Pulmonary artery endothelial cell (primary cell): ENCODE measurements at regions not wholly inside any gene's neighbourhood (a gene's known extent, or its start where the extent isn't known, plus 50 kb on each side); places are given as distances from the start of the nearest gene placed in this dataset.

Experiments used
- DNase-seq: peaks from one replicate; pipeline ENCODE4 v3.0.0-alpha.2; 2011; ENCODE audit warnings: low read depth, low spot score

GRCh38 chr2:60064687-60065389 lies 488.6 kb downstream of the BCL11A start:
- no peak for DNase-seq

DNA sequence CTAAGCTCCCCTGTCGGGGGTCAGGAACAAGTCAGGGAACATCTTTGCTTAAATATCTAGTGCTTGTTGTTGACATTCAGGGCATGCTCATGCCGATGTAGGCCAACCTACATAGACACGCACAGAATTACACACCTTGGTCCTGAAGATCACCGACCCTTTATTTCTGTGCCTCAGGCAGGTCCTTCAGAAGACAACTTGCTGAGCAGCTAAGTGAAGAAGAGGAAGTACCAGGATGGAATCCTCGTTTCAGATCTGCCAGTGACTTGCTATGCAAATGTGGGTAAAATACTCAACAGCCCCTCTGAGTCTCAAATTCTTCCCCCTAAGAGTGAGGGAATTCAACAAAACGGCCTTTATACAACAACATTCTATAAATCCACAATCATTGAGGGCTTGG lies 494.7 kb downstream of the BCL11A start:
- no peak for DNase-seq

DNA sequence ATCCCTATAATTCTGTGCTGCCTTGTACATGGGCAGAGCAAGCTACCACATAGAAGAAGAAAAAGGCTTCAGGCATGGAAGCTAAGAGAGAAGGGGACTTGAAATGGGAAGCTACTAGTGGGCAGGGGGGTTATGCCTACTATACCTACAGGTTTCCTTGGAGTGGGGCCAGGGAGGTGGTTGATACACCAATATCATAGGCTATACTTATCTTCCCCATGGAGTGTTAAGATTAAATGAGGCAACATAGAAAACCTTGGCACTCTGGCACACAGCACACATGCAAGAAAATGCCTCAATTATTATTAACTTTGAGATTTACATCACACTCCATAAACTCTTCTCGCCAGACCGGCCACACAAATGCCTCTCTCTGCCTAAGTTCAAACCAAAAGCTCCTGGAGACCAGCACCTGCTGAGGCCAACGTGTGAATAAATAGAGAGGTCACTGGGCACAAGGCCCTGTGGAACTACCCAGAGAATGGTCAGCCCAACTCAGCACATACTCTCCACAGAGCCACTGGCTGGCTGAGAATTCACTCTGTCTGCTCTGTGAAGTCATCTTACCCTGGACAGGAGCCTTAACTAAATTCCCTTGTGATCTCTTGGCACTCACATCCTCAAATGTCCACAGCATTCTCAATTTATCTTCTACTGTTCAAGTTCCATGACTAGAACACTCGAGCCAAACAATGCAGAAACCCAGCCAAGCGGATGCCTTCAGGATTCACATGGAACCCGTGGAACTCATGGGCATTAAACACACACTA lies 498.7 kb downstream of the BCL11A start:
- DNase-seq: no peak

DNA sequence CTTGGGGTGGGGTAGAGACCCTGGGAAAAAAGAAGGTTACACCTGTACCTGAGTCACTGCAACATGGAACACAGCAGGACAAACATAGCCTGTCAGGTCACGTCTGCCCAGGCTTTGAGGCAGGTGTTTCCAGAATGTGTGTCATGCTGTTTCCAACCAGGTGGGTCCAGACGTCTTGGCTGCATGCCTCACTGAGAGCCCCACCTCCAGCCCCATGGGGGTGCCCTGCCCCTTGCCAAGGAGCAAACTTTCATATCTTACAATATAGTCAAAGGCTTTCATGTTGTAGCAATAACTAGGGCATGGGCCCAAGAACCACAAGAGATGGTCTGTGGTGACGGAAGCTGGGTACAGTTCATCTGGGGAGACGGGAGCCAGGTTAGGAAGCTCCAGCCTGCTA lies 499.7 kb downstream of the BCL11A start:
- DNase-seq: no peak

DNA sequence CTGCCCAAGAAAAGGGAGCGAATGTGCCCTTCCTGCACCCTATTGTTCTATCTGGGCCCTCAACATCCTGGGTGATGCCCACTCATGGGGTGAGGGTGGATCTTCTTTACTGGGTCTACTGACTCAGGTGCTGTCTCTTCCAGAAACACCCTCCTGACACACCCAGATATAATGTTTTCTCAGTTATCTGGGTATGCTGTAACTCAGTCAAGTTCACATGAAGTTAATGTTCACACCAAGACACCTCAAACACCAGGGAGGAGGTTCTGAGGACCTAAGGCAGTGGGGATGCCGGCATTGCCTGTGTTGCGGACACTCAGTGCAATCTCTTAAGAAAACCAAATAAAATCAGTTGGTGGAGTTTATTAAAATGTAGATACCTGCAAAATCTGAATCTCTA lies 500.9 kb downstream of the BCL11A start:
- DNase-seq: no peak

DNA sequence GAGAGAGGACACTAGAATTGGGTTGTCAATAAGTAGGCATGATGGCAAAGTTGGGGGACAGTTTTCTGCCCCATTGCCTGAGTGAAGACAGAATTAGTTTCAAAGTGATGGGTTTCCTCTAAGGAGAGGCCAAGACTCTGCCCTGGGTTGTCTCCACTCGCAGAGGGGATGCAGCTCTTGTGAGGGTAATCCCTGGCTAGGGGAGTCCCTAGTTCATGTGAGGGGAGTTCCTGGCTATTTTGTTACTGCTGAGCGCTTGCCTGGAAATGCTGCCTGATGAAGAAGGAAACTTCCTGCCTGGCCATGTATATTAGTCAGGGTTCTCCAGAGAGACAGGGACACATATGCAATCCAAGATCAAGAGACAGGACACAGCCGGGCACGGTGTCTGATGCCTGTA lies 501.5 kb downstream of the BCL11A start:
- DNase-seq: no peak

DNA sequence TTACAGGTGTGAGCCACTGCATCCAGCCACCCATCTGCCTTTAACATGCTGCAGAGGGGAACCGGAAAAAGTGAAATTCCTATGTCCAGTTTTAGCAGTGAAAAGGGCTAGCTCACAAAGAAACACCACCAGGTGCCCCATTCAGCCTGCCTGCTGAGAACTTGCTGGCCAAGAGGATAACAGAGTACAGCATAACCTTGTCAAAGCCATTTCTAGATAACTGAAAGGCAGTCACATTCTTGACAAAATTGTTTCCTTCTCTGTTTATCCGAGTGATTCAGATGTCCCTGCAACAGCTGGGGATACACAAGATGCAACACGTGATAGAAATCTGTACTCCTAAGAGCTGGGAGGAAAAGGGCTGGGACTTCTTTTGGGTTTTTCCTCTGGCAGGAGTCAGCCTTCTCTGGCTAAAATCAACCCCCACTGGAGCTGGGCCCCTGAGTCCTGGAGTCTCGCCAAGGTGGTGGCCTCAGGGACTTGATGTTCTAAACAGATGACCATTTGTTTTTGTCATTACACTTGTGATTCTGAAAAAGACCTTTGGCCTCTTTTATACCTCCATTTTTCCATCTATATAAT lies 505.4 kb downstream of the BCL11A start:
- no peak for DNase-seq

DNA sequence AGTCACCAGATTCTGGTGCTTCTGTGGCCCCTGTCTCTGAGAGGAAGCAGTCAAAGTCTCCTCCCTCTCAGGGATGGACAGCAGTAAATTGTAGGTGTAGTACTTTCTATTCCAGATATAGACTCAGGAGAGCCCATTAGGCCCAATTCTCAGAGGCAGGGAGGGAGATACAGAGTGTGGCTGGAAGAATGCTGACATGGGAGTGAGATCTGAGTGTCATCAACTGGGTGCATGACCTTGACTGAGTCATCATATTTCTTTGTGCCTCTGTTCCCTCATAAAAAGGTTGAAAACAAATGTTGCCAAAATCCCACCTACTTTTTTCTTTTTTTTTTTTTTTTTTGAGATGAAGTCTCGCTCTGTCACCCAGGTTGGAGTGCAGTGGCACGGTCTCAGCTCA lies 506.1 kb downstream of the BCL11A start:
- DNase-seq: no peak

GRCh38 chr2:60046529-60046928 lies 506.9 kb downstream of the BCL11A start:
- no peak for DNase-seq

- no peak for DNase-seq
These were observed 508.0 kb downstream of the BCL11A start for GRCh38 chr2:60045456-60045855.

DNA sequence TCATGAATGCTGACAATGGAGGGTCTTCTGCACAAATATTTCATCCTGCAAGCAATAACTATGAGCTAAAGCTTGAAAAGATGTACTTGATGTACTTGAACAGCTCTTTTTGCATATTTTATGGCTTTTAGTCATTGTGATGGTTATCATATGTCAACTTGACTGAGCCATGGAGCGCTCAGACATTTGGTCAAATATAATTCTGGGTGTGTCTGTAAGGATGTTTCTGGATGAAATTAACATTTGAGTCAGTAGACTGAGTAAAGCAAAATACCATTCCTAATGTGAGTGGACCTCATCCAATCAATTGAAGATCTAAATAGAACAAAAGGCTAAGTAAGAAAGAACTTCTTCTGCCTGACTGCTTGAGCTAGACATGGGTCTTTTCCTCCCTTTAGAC lies 509.0 kb downstream of the BCL11A start:
- no peak for DNase-seq

DNA sequence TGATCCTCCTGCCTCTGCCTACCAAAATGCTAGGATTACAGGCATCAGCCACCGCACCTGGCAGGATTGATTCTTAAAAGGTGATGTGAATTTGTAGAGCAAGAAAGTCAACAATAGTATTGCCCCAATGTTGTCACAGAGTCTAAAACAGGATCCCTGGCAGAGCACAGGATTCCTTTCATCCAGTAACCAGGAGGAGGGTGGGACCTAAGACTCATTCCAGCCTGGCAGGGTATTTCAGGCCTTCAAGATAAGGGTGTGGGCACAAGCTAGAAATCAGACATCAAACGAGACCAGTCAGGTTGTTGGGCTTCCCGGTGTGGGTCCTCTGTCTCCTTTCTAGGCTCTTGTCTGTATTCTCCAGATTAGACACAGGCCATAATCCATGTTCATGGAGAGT lies 511.4 kb downstream of the BCL11A start:
- DNase-seq: no peak

GRCh38 chr2:60033325-60033724 lies 520.1 kb downstream of the BCL11A start:
- no peak for DNase-seq

GRCh38 chr2:60029566-60029883 lies 523.9 kb downstream of the BCL11A start:
- no peak for DNase-seq

- no peak for DNase-seq
These were observed 524.4 kb downstream of the BCL11A start for GRCh38 chr2:60028849-60029565.

DNA sequence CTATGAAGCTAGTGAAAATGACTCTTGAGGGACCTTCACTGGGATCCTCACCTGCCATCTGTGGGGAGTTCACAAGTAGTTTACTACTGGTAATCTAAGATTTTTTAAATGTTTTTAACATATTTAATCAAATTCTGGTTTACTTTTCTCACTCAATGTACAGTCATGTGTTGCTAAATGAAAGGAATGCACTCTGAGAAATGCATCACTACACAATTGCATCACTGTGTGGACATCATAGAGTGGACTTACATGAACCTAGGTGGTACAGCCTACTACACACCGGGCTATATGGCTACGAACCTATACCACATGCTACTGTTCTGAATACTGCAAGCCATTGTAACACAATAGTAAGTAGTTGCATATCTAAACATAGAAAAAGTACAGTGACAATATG lies 528.0 kb downstream of the BCL11A start:
- no peak for DNase-seq

DNA sequence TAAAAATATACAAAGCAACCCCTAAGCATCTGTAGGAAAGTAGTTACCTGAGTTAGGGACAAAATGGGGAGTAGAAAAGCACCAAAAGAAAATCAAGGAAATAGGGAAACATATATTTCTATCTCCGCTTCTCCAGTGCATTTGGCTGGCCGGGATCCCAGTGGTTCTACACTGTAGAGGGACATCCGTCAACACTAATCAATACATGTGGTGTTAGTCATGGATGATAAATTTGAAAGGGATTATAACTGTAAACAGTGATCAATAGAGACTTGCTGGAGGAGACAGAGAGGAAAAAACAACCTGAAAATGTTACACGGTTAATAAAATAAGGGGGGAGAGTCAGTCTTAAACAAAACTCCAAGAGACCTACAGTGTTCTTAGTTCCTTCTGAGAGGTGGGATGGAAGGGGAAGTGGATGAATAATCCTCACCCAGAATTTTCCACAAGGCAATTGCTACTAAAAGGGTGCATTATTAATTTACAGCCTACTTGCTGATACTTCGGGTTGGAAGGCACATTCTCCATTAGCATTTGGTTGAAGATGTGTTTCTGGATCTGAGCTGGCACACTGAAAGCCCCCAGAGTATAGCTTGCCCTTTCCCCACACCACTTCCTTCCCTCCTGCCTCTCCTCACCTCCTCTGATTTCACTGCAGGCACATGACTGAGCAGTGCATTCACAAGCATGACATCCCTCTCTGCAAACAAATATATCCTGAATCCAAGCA lies 530.0 kb downstream of the BCL11A start:
- DNase-seq: no peak

DNA sequence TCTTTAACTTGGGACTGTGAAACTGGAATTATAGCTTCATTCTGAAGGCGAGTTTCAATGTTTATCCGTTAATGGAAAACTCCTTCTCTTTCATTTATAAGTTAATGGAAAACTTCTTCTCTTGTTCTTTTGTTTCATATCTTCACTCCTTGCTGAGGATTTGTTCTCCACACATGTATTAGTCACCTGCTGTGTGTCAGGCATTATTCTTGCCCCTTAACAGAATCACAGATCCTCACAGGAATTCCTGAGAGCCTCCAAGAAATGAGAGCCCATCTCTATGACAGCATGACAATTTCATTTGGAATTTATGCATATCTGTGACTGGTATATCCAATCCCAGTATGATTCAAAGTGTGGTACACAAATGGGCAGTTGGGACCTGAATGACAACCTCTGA lies 545.8 kb downstream of the BCL11A start:
- DNase-seq: no peak

DNA sequence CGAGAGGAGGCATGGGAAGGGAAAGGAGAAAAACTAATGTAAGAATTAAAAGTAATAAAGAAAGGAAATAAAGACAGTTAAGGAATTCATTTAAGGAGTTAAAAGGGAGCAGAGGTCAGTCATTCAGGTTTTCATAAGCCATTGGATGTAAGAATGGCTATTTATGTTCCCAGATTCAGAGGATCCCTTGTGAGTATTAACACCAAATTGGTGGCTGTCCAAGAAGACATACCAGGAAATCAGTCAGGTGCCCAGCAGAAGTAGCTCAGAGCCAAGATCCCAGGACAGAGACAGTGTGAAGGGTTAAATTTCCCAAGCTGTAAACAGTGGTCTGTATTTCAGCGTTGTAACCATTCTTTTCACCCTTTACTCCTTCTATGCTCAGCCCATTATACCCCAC lies 550.4 kb downstream of the BCL11A start:
- no peak for DNase-seq

GRCh38 chr2:60002183-60002867 lies 551.1 kb downstream of the BCL11A start:
- no peak for DNase-seq

GRCh38 chr2:60000686-60001085 lies 552.8 kb downstream of the BCL11A start:
- DNase-seq: no peak
